DOHH2 (cell line): ENCODE measurements at regions not wholly inside any gene's neighbourhood (a gene's known extent, or its start where the extent isn't known, plus 50 kb on each side); places are given as distances from the start of the nearest gene placed in this dataset.

ENCODE experiments used
- CTCF ChIP-seq: fragments of 200-600 bp; sonication (generic); IDR thresholded peaks from one replicate; pipeline ENCODE4 v1.5.1; 2014; ENCODE audit warnings: antibody characterized with exemption, mild to moderate bottlenecking, low read depth, low read length; ENCODE audit not compliant: poor library complexity, severe bottlenecking
- EZH2phosphoT487 ChIP-seq: fragments of 200-600 bp; sonication (generic); IDR thresholded peaks from 2 replicates; pipeline ENCODE4 v1.6.1; 2017; ENCODE audit warnings: borderline replicate concordance, mild to moderate bottlenecking, antibody characterized with exemption, low read length, moderate library complexity, mixed read lengths

- TF ChIP-seq CTCF (no peak), EZH2phosphoT487 (no peak)
These were observed 82.8 kb upstream of the NKX1-1 start for GRCh38 chr4:1488831-1489638.
